ENCODE measurements at regions not wholly inside any gene's neighbourhood (a gene's known extent, or its start where the extent isn't known, plus 50 kb on each side); places are given as distances from the start of the nearest gene placed in this dataset.

DNA sequence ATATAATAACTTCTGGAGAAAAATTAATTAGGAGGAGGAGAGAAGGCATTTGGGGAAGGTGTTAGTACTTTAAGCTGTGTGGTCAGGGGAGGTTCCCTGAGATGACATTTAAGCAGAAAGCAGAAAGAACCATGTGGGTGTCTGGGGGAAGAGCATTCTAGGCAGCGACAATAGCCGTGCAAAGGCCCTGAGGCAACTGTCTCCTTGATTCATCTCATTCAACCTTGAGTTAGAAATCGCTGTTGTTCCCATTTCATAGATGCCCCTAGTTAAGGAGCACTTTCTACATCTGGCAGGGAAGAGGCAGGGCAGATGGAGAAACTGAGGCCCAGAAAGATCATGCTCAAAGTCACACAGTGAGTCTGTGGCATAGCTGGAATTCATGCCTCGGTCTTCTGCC lies 108.6 kb upstream of the RUNX3 start:
- no peak overlapping the region for H3K27ac ChIP-seq (ENCODE audit: low read depth in 2 of 2, low read length in 2 of 2)
- H3K27me3 ChIP-seq (ENCODE audit: control insufficient read depth in 2 of 2, insufficient read depth in 2 of 2, low read length in 2 of 2), result peaks cover 1 to 3% of the 10 kb centered on the region in 2 donors
- no peak overlapping the region for H3K4me3 ChIP-seq (ENCODE audit: low read length in 2 of 2)
- no peaks in the 10 kb centered on the region for H3K36me3 ChIP-seq (ENCODE audit: control insufficient read depth in 2 of 2, insufficient read depth in 2 of 2, low read length in 2 of 2)
- no peak overlapping the region for H3K9ac ChIP-seq (ENCODE audit: low read depth in 1 of 2, low read length in 2 of 2)
- no peaks in the 10 kb centered on the region for H3K9me3 ChIP-seq (ENCODE audit: control insufficient read depth in 2 of 2, low read length in 2 of 2)
- H3K4me1 ChIP-seq (ENCODE audit: control insufficient read depth in 2 of 2, insufficient read depth in 2 of 2, low read length in 2 of 2), result peaks cover 0 to 2% of the 10 kb centered on the region in 2 donors

DNA sequence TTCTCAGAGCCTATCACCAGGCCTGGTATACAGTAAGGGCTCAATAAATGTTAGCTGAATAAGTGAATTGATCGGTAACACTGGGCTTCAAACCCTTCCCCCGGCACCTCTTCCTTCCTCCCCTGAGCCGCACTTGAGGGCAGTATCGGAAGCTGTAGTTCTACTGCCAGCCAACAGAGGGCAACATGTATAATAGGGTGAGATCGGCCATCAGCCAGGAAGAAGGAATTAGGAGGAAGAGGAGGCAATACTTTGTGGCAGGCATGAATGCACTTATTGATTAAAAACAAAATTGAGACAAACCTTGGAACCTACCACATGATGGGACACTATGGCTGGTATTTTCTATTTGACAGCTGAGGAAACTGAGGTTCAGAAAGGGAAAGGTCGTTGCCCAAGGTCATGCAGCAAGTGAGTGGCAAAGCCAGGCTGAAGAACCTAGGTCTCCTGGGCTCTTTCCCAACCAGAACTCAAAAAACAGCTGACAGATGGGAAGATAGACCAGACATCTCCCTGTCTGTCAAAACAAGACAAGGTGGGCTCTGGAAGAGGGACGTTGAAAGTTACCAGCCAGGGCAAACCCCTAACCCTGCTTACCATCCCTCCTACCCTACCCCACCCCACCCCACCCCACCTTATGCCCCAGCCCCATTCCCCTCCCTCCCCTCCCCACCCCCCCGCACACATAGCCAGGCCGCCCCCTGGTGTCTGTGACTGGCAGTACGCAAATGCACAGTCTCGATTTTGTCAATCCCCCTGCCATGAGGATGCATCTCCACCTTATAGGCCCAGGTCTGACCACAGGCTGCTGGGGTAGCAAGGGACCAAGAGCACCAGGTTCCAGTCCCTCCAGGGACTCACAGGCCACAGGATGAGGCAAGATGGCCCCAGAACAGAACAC lies 107.3 kb upstream of the RUNX3 start:
- Histone ChIP-seq H3K27ac (ENCODE audit: low read depth in 2 of 2, low read length in 2 of 2) (no peak overlapping the region), H3K4me3 (ENCODE audit: low read length in 2 of 2) (no peak overlapping the region), H3K9me3 (ENCODE audit: control insufficient read depth in 2 of 2, low read length in 2 of 2) (no peaks in the 10 kb centered on the region), H3K36me3 (ENCODE audit: control insufficient read depth in 2 of 2, insufficient read depth in 2 of 2, low read length in 2 of 2) (no peaks in the 10 kb centered on the region), H3K27me3 (ENCODE audit: control insufficient read depth in 2 of 2, insufficient read depth in 2 of 2, low read length in 2 of 2) (peaks cover 3 to 4% of the 10 kb centered on the region in 2 donors), H3K4me1 (ENCODE audit: control insufficient read depth in 2 of 2, insufficient read depth in 2 of 2, low read length in 2 of 2) (peaks cover 6 to 12% of the 10 kb centered on the region in 2 donors), H3K9ac (ENCODE audit: low read depth in 1 of 2, low read length in 2 of 2) (no peak overlapping the region)

DNA sequence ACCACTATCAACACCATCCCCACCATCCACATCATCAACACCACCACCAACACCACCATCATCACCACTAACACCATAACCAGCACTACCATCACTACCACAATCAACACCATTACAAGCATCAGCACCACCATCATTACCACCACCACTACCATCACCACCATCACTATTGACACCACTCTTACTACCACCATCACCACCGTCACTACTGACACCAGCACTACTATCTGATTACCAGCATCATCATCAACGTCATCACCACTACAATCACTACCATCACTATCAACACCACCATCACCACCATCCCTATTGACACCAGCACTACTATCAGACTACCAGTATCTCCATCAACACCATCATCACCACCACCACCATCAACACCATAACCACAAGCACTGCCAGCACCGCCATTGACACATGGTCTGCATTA lies 106.1 kb upstream of the RUNX3 start:
- peaks cover 1 to 2% of the 10 kb centered on the region in 2 donors for H3K27me3 ChIP-seq (ENCODE audit: control insufficient read depth in 2 of 2, insufficient read depth in 2 of 2, low read length in 2 of 2)
- peaks cover 11 to 16% of the 10 kb centered on the region in 2 donors for H3K4me1 ChIP-seq (ENCODE audit: control insufficient read depth in 2 of 2, insufficient read depth in 2 of 2, low read length in 2 of 2)
- H3K9ac ChIP-seq (ENCODE audit: low read depth in 1 of 2, low read length in 2 of 2), result no peak overlapping the region
- H3K4me3 ChIP-seq (ENCODE audit: low read length in 2 of 2), result no peak overlapping the region
- H3K27ac ChIP-seq (ENCODE audit: low read depth in 2 of 2, low read length in 2 of 2), result no peak overlapping the region
- H3K9me3 ChIP-seq (ENCODE audit: control insufficient read depth in 2 of 2, low read length in 2 of 2), result no peaks in the 10 kb centered on the region
- H3K36me3 ChIP-seq (ENCODE audit: control insufficient read depth in 2 of 2, insufficient read depth in 2 of 2, low read length in 2 of 2), result no peaks in the 10 kb centered on the region

DNA sequence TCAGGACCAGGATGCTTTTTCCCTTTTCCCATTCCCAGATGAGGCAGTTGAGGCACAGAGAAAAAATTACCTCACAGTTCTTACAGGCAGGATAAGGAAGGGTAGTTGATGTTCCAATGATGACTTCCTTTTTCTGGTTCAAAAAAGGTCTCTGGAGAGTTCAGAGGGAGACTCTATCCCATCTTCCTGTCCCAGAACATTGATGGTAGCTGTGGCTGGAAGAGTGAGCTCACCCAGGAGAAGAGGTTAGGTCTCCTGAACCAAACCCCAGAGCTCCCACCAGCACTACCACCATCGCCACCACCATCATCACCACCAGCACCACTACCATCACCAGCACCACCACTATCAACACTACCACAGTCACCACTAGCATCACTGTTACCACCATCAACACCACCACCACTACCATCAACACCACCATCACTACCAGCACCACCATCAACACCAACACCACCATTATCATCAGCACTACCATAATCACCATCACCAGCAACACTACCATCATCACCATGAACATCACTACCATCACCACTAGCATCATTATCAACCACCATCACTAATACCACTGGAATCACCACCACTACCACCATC lies 105.5 kb upstream of the RUNX3 start:
- no peak overlapping the region for H3K4me3 ChIP-seq (ENCODE audit: low read length in 2 of 2)
- no peak overlapping the region for H3K9ac ChIP-seq (ENCODE audit: low read depth in 1 of 2, low read length in 2 of 2)
- H3K9me3 ChIP-seq (ENCODE audit: control insufficient read depth in 2 of 2, low read length in 2 of 2), result no peaks in the 10 kb centered on the region
- peaks cover 12 to 17% of the 10 kb centered on the region in 2 donors for H3K4me1 ChIP-seq (ENCODE audit: control insufficient read depth in 2 of 2, insufficient read depth in 2 of 2, low read length in 2 of 2)
- H3K27me3 ChIP-seq (ENCODE audit: control insufficient read depth in 2 of 2, insufficient read depth in 2 of 2, low read length in 2 of 2), result peaks cover 0 to 2% of the 10 kb centered on the region in 2 donors
- no peaks in the 10 kb centered on the region for H3K36me3 ChIP-seq (ENCODE audit: control insufficient read depth in 2 of 2, insufficient read depth in 2 of 2, low read length in 2 of 2)
- no peak overlapping the region for H3K27ac ChIP-seq (ENCODE audit: low read depth in 2 of 2, low read length in 2 of 2)

DNA sequence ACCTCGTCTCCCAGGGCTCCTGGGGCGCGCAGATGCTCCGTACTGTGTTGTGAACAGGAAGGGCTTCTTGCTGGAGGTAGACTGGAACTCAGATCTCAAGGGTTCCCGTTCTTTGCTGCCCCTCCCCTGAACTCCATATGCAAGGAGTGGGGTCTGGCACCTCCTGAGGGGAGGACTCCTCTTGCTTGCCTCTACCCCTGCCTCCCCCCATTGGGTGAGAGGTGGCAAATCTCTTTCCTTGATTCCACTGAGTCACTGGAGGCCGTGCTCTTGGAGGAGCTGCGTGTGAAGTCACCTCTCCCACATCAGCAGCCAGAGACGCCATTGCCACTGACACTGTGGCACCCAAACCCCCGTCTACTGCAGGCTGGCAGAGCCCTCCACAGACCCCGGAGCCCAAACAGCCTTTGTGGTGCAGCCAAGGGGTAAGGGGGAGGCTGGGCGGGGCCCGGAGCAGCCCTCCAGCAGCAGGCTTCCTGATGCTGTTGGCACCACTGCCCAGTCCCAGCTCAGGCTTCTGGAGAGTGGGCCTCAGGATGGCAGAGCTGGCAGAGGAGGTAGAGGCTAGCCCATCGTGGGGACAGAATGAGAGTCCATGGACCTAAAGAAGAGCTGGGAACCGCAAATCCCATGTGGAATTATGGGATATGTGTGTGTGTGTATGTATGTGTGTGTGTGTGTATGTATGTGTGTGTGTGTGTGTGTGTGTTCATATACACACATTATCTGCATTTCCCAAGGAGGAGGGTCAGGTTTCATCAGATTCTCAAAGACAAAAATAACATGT lies 104.9 kb upstream of the RUNX3 start:
- Histone ChIP-seq H3K9ac (ENCODE audit: low read depth in 1 of 2, low read length in 2 of 2) (no peak overlapping the region), H3K36me3 (ENCODE audit: control insufficient read depth in 2 of 2, insufficient read depth in 2 of 2, low read length in 2 of 2) (no peaks in the 10 kb centered on the region), H3K4me1 (ENCODE audit: control insufficient read depth in 2 of 2, insufficient read depth in 2 of 2, low read length in 2 of 2) (peaks cover 12 to 17% of the 10 kb centered on the region in 2 donors), H3K4me3 (ENCODE audit: low read length in 2 of 2) (peak overlapping the region in 1 of 2 donors; percentile 22), H3K27ac (ENCODE audit: low read depth in 2 of 2, low read length in 2 of 2) (peak overlapping the region; percentile 15 to 72), H3K9me3 (ENCODE audit: control insufficient read depth in 2 of 2, low read length in 2 of 2) (no peaks in the 10 kb centered on the region), H3K27me3 (ENCODE audit: control insufficient read depth in 2 of 2, insufficient read depth in 2 of 2, low read length in 2 of 2) (peaks cover 0 to 2% of the 10 kb centered on the region in 2 donors)

DNA sequence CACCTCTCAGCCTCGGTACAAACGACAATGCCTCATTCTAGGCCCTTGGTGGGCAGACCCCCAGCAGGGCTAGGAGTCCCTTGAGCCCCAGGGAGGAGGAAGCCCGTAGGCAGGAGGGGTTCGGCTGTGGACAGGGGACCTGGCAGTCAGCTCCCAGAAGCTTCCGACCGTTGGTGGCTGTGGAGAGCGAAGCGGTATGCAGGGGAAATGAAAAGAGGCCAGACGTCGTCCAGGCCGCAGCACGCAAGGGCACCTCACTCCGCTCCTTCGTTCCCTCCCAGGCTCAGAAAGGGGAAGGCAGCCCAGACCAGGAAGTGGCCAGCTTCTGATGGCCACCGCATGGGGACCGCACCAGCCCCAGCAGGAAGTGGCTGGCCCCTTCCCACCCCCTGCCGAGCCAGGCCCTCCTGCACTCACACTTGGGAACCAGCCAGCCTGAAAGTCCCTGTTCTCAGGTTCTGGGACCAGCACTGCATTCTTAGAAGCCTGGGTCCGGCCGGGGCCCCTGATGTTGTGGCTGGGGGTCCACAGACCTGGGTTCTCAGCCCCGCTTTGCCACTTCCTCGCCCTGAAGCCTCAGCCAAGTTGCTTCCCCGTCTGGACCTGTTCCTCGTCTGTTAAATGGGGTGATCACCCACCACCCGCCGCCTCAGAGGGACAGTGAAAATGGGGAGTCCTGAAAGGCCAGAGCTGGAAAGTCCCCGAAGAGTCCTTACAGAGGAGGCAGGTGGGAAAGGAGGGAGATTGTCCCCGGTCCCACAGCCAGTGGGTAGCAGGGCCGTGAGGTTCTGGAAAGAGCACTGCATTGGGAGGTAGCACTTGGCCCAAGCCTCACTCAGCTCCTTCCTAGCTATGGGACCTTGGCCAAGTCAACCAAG lies 104.0 kb upstream of the RUNX3 start:
- Histone ChIP-seq H3K4me3 (ENCODE audit: low read length in 2 of 2) (peak overlapping the region in 1 of 2 donors; percentile 22), H3K27ac (ENCODE audit: low read depth in 2 of 2, low read length in 2 of 2) (peak overlapping the region; percentile 26 to 72), H3K4me1 (ENCODE audit: control insufficient read depth in 2 of 2, insufficient read depth in 2 of 2, low read length in 2 of 2) (peaks cover 12 to 22% of the 10 kb centered on the region in 2 donors)

DNA sequence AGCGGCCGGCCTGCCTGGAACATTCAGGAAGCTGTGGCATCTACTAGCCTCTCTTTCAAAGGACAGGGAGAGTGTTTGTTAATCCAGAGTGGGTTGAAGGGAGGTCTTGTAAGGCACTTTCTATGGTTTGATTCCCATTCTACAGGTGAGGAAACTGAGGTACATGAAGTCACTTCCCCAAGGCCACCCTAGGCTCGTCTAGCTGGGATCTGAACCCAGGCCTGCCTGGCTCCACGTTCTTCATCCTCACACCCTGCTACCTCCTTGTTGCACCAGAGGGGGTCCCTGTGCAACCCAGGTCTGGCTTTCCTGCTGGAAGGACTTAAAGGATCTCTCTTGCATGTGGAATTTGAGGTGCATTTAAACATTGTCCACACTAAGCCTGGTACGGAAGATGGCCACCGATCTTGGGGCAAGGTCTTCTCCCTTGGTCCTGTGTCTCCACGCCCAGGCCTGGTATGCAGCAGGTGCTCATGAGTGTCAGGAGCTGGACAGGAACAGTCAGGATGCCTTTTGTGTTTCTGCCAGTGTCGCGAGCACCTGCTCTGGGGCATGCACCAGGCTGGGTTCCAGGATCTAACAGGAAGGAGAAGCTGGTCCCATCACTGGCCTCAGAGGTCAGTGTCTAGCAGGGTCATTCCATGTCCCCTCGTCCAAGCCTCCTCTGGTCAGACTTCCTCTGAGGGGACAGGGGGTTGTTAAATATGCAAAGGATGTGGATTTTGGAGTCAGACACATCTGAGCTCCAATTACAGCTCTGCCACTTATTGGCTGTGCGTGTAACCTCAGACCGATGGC lies 103.2 kb upstream of the RUNX3 start:
- Histone ChIP-seq H3K27ac (ENCODE audit: low read depth in 2 of 2, low read length in 2 of 2) (peak overlapping the region; percentile 26 to 72), H3K4me1 (ENCODE audit: control insufficient read depth in 2 of 2, insufficient read depth in 2 of 2, low read length in 2 of 2) (peaks cover 12 to 29% of the 10 kb centered on the region in 2 donors)

More for the DNA sequence above, 104.0 kb upstream of the RUNX3 start:
- Histone ChIP-seq H3K9me3 (ENCODE audit: control insufficient read depth in 2 of 2, low read length in 2 of 2) (no peaks in the 10 kb centered on the region), H3K27me3 (ENCODE audit: control insufficient read depth in 2 of 2, insufficient read depth in 2 of 2, low read length in 2 of 2) (peaks cover 0 to 2% of the 10 kb centered on the region in 2 donors), H3K9ac (ENCODE audit: low read depth in 1 of 2, low read length in 2 of 2) (peak overlapping the region; percentile 26 to 30), H3K36me3 (ENCODE audit: control insufficient read depth in 2 of 2, insufficient read depth in 2 of 2, low read length in 2 of 2) (no peaks in the 10 kb centered on the region)

DNA sequence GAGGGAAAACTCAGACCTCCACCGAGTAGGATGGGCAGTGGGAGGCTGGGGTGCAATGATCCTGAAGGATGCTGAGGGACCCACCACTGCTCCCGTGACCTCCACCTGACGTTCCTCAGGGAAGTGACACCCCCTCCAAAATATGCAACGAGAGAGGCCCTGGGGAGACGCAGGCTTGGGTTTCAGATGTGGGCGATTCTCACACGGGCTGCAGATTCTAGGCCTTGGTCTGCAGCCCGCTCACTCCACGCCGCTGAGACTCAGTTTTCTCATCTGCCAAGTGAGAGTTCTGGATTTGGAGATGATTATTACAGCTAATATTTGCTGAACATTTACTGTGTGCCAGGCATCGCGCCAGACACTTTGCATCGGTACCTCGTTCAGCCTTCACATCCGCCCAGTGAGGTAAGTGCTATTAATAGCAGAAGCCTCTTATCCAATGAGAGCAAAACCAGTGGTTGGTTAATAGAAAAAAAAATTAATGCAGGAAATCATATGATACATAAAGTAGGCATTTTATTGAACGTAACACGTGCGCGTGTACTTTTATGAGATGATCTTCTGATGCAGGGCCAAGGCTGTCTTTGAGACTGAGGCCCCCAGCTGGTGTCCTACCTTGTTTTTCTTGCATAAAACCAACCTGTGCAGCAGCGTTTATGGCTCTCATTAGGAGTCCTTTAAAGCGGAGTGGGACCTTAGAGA lies 102.0 kb upstream of the RUNX3 start:
- Histone ChIP-seq H3K27me3 (ENCODE audit: control insufficient read depth in 2 of 2, insufficient read depth in 2 of 2, low read length in 2 of 2) (peaks cover 0 to 2% of the 10 kb centered on the region in 2 donors), H3K4me1 (ENCODE audit: control insufficient read depth in 2 of 2, insufficient read depth in 2 of 2, low read length in 2 of 2) (peaks cover 12 to 30% of the 10 kb centered on the region in 2 donors), H3K27ac (ENCODE audit: low read depth in 2 of 2, low read length in 2 of 2) (peak overlapping the region; percentile 36 to 72), H3K9me3 (ENCODE audit: control insufficient read depth in 2 of 2, low read length in 2 of 2) (no peaks in the 10 kb centered on the region), H3K36me3 (ENCODE audit: control insufficient read depth in 2 of 2, insufficient read depth in 2 of 2, low read length in 2 of 2) (no peaks in the 10 kb centered on the region), H3K4me3 (ENCODE audit: low read length in 2 of 2) (no peak overlapping the region), H3K9ac (ENCODE audit: low read depth in 1 of 2, low read length in 2 of 2) (peak overlapping the region in 1 of 2 donors; percentile 41)

More for the DNA sequence above, 103.2 kb upstream of the RUNX3 start:
- H3K4me3 ChIP-seq (ENCODE audit: low read length in 2 of 2), result peak overlapping the region in 1 of 2 donors; percentile 22
- H3K27me3 ChIP-seq (ENCODE audit: control insufficient read depth in 2 of 2, insufficient read depth in 2 of 2, low read length in 2 of 2), result peaks cover 0 to 2% of the 10 kb centered on the region in 2 donors
- H3K36me3 ChIP-seq (ENCODE audit: control insufficient read depth in 2 of 2, insufficient read depth in 2 of 2, low read length in 2 of 2), result no peaks in the 10 kb centered on the region
- no peaks in the 10 kb centered on the region for H3K9me3 ChIP-seq (ENCODE audit: control insufficient read depth in 2 of 2, low read length in 2 of 2)
- H3K9ac ChIP-seq (ENCODE audit: low read depth in 1 of 2, low read length in 2 of 2), result peak overlapping the region in 1 of 2 donors; percentile 47
